OCI-LY7 (cell line): ENCODE measurements at regions not wholly inside any gene's neighbourhood (a gene's known extent, or its start where the extent isn't known, plus 50 kb on each side); places are given as distances from the start of the nearest gene placed in this dataset.

Experiments used
- BruUV-seq: library from RNA; stranded (reverse); fragments of 400-500 nt; replicated peaks from 2 replicates; lab custom pipeline; 2021; lab: Mats Ljungman, UMichigan
- CTCF ChIA-PET: fragments of 300-600 bp; sonication (Branson Sonifier 250); formaldehyde crosslinking; loops from one replicate; lab custom pipeline; 2022; ENCODE audit warnings: antibody characterized with exemption; ENCODE audit not compliant: unreplicated experiment; lab: Charles Lee
- POLR2A ChIA-PET: fragments of 300-600 bp; sonication (Branson Sonifier 250); formaldehyde crosslinking; loops from one replicate; lab custom pipeline; 2022; ENCODE audit warnings: antibody characterized with exemption; lab: Charles Lee
- DNase-seq: peaks from one replicate; pipeline ENCODE4 v3.0.0-alpha.2; 2015; ENCODE audit warnings: low spot score
- H2AFZ ChIP-seq: fragments of 200-600 bp; sonication (generic), shearing (Covaris generic); 2 replicates; pipeline ENCODE4 v1.6.1; 2014; ENCODE audit warnings: mild to moderate bottlenecking, antibody characterized with exemption, low read length, moderate library complexity
- H3K27ac ChIP-seq: fragments of 200-600 bp; sonication (generic); 2 replicates; pipeline ENCODE4 v1.5.1; 2014; ENCODE audit warnings: mixed run types, low read depth, mild to moderate bottlenecking, moderate library complexity, low read length, inconsistent platforms; ENCODE audit not compliant: poor library complexity, severe bottlenecking
- H3K36me3 ChIP-seq: fragments of 200-600 bp; sonication (generic); 2 replicates; pipeline ENCODE4 v1.6.1; 2014; ENCODE audit warnings: mild to moderate bottlenecking, antibody characterized with exemption, low read length, moderate library complexity, mixed read lengths; ENCODE audit not compliant: insufficient read depth
- H3K4me1 ChIP-seq: fragments of 200-600 bp; sonication (generic); 2 replicates; pipeline ENCODE4 v1.5.1; 2014; ENCODE audit warnings: mild to moderate bottlenecking, low read length; ENCODE audit not compliant: insufficient read depth, poor library complexity, severe bottlenecking
- H3K4me2 ChIP-seq: fragments of 200-600 bp; sonication (generic); 2 replicates; pipeline ENCODE4 v1.6.1; 2014; ENCODE audit warnings: mild to moderate bottlenecking, low read length
- H3K4me3 ChIP-seq: fragments of 200-600 bp; sonication (generic); 2 replicates; pipeline ENCODE4 v1.5.1; 2014; ENCODE audit warnings: mild to moderate bottlenecking, low read depth, low read length; ENCODE audit not compliant: poor library complexity, severe bottlenecking
- H3K79me2 ChIP-seq: fragments of 200-600 bp; sonication (generic); 2 replicates; pipeline ENCODE4 v1.6.1; 2016; ENCODE audit warnings: low read depth, mild to moderate bottlenecking, low read length, moderate library complexity, mixed read lengths; ENCODE audit not compliant: insufficient read depth
- H3K9me2 ChIP-seq: fragments of 200-600 bp; sonication (generic); 2 replicates; pipeline ENCODE4 v1.6.1; 2016; ENCODE audit warnings: mild to moderate bottlenecking, low read length, mixed read lengths; ENCODE audit not compliant: insufficient read depth
- H3K9me3 ChIP-seq: fragments of 200-600 bp; sonication (generic); 2 replicates; pipeline ENCODE4 v1.6.1; 2014; ENCODE audit warnings: mild to moderate bottlenecking, mixed run types, low read length, mixed read lengths
- H4K20me1 ChIP-seq: fragments of 200-600 bp; sonication (generic); 2 replicates; pipeline ENCODE4 v1.6.1; 2014; ENCODE audit warnings: mild to moderate bottlenecking, antibody characterized with exemption, low read length, moderate library complexity, mixed read lengths; ENCODE audit not compliant: insufficient read depth
- EZH2phosphoT487 ChIP-seq: fragments of 200-600 bp; sonication (generic); IDR thresholded peaks from 2 replicates; pipeline ENCODE4 v1.6.1; 2018; ENCODE audit warnings: low read depth, borderline replicate concordance, mild to moderate bottlenecking, mixed run types, antibody characterized with exemption, low read length, moderate library complexity, mixed read lengths
- intact Hi-C: fragments of 100-400 bp; cut with micrococcal nuclease; formaldehyde crosslinking; loops from one replicate; pipeline ENCODE4 v1.10.0; 2022; ENCODE audit not compliant: unreplicated experiment
- TF ChIP-seq, protein P1 (sequence below): fragments of 200-600 bp; sonication (generic); conservative IDR thresholded peaks from 2 replicates; pipeline ENCODE4 v1.5.1; 2014; ENCODE audit warnings: mild to moderate bottlenecking, antibody characterized with exemption, low read length, moderate library complexity, mixed read lengths

GRCh38 chr10:121108051-121108450 lies 256.9 kb downstream of the WDR11 start:
- no peaks in the 10 kb centered on the region for H3K36me3 ChIP-seq
- BruUV-seq = no TSS peak
- intact Hi-C loops = no loop called here

GRCh38 chr10:121110369-121110768 lies 259.2 kb downstream of the WDR11 start:
- H4K20me1 ChIP-seq = no peaks in the 10 kb centered on the region
- intact Hi-C loops = no loop called here
- no peak overlapping the region for H2AFZ ChIP-seq
- no peaks in the 10 kb centered on the region for H3K9me2 ChIP-seq
- no TSS peak for BruUV-seq
- H3K36me3 ChIP-seq = no peaks in the 10 kb centered on the region
- TF ChIP-seq EZH2phosphoT487 = no peak
- TF ChIP-seq, protein P1, sequence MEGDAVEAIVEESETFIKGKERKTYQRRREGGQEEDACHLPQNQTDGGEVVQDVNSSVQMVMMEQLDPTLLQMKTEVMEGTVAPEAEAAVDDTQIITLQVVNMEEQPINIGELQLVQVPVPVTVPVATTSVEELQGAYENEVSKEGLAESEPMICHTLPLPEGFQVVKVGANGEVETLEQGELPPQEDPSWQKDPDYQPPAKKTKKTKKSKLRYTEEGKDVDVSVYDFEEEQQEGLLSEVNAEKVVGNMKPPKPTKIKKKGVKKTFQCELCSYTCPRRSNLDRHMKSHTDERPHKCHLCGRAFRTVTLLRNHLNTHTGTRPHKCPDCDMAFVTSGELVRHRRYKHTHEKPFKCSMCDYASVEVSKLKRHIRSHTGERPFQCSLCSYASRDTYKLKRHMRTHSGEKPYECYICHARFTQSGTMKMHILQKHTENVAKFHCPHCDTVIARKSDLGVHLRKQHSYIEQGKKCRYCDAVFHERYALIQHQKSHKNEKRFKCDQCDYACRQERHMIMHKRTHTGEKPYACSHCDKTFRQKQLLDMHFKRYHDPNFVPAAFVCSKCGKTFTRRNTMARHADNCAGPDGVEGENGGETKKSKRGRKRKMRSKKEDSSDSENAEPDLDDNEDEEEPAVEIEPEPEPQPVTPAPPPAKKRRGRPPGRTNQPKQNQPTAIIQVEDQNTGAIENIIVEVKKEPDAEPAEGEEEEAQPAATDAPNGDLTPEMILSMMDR = no peak
- H3K4me3 ChIP-seq = no peak overlapping the region
- no peak for DNase-seq
- H3K79me2 ChIP-seq = no peaks in the 10 kb centered on the region
- H3K4me1 ChIP-seq = no peaks in the 10 kb centered on the region
- ChIA-PET POLR2A (no interaction called here), CTCF (no interaction called here)
- H3K27ac ChIP-seq = no peak overlapping the region
- H3K4me2 ChIP-seq = no peak overlapping the region
- no peaks in the 10 kb centered on the region for H3K9me3 ChIP-seq

More at GRCh38 chr10:121108051-121108450, 256.9 kb downstream of the WDR11 start:
- Histone ChIP-seq H2AFZ (no peak overlapping the region), H3K4me1 (no peaks in the 10 kb centered on the region), H3K79me2 (no peaks in the 10 kb centered on the region), H3K9me2 (no peaks in the 10 kb centered on the region), H3K4me2 (no peak overlapping the region), H4K20me1 (no peaks in the 10 kb centered on the region), H3K4me3 (no peak overlapping the region), H3K9me3 (no peaks in the 10 kb centered on the region), H3K27ac (no peak overlapping the region)
- ChIA-PET POLR2A (no interaction called here), CTCF (no interaction called here)
- no peak for DNase-seq
- TF ChIP-seq EZH2phosphoT487 = no peak
- TF ChIP-seq, protein P1 = no peak

DNA sequence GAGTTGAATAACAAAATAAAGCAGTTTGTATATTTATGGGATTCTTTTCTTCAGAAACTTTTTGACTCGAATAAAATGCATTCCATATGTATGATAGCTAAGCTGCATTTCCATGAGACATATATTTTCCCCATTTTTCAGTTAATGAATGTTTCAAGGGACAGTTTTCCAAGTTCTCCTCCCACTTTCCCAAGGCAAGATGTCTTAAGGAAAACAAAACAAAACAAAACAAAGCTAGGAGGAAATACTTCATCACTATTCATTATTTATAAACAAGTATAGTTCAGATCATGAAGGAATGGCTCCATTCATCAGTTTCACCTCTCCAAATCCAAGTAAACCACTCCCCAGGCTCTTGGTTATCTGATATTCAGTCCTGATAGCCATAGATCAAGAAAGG lies 261.0 kb downstream of the WDR11 start:
- H3K79me2 ChIP-seq = no peaks in the 10 kb centered on the region
- intact Hi-C loops = no loop called here
- no peak for DNase-seq
- H3K36me3 ChIP-seq = no peaks in the 10 kb centered on the region
- no peak overlapping the region for H2AFZ ChIP-seq
- no peaks in the 10 kb centered on the region for H3K9me2 ChIP-seq
- ChIA-PET POLR2A (no interaction called here), CTCF (no interaction called here)
- H3K9me3 ChIP-seq = no peaks in the 10 kb centered on the region
- no peak for TF ChIP-seq EZH2phosphoT487
- TF ChIP-seq, protein P1 = no peak
- BruUV-seq = no TSS peak
- no peak overlapping the region for H3K4me2 ChIP-seq
- no peak overlapping the region for H3K4me3 ChIP-seq
- H4K20me1 ChIP-seq = no peaks in the 10 kb centered on the region
- no peaks in the 10 kb centered on the region for H3K4me1 ChIP-seq
- no peak overlapping the region for H3K27ac ChIP-seq
